Ascending aorta (tissue), 2 donors: ENCODE measurements at regions not wholly inside any gene's neighbourhood (a gene's known extent, or its start where the extent isn't known, plus 50 kb on each side); places are given as distances from the start of the nearest gene placed in this dataset.

Experiments
- DNase-seq, 2 donors: peaks; one replicate each; pipeline ENCODE4 v3.0.0-alpha.2; 2019; ENCODE audit warnings: low spot score in 2 of 2
- H3K27ac ChIP-seq, 2 donors: fragments of 200-600 bp; sonication (generic); one replicate each; pipeline ENCODE4 v1.5.1; 2016 to 2017; ENCODE audit warnings: mild to moderate bottlenecking in 1 of 2
- H3K27me3 ChIP-seq: fragments of 200-600 bp; sonication (generic); one replicate; pipeline ENCODE4 v1.5.1; 2017
- H3K36me3 ChIP-seq, 2 donors: fragments of 200-600 bp; sonication (generic); one replicate each; pipeline ENCODE4 v1.5.1; 2016
- H3K4me1 ChIP-seq, 2 donors: fragments of 200-600 bp; sonication (generic); one replicate each; pipeline ENCODE4 v1.5.1; 2016 to 2017; ENCODE audit warnings: mild to moderate bottlenecking in 1 of 2
- H3K4me3 ChIP-seq, 2 donors: fragments of 200-600 bp; sonication (generic); one replicate each; pipeline ENCODE4 v1.5.1; 2016 to 2017; ENCODE audit warnings: mild to moderate bottlenecking in 1 of 2
- H3K9me3 ChIP-seq, 2 donors: fragments of 200-600 bp; sonication (generic); one replicate each; pipeline ENCODE4 v1.5.1; 2016
- intact Hi-C: fragments of 100-400 bp; cut with DNase I; formaldehyde crosslinking; loops from one replicate; pipeline ENCODE4 v1.15.1; 2023
- TF ChIP-seq, protein P1 (sequence below), 3 experiments: fragments of 200-600 bp in 2 of 3; fragments of 450-650 bp in 1 of 3; sonication (generic) in 2 of 3; IDR thresholded peaks; one replicate each; pipeline ENCODE4 v1.5.1; 2016 to 2019; ENCODE audit warnings: antibody characterized with exemption in 3 of 3, mild to moderate bottlenecking in 1 of 3, moderate library complexity in 1 of 3

DNA sequence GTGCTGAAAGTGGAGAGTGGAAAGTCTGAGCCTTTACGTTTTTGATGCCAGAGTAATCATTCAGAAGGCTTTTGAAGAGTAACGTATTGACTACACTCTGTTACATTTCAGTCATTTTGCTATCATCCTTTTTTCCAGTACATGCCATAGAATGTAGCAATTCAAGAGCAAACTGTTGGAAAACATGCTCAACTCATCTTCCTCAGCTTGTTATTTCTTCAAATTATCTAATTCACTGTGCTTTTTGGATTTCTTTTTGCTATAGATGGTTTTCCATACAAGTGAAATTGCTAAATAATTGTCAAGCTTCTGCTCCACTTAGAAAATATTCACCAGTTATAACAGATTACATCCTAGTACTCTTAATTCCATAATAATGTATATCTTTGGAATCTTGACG lies 129.9 kb upstream of the CLEC14A start:
- Histone ChIP-seq H3K27me3 (no peaks in the 10 kb centered on the region), H3K27ac (no peak overlapping the region), H3K36me3 (no peaks in the 10 kb centered on the region), H3K4me3 (no peak overlapping the region), H3K9me3 (no peaks in the 10 kb centered on the region), H3K4me1 (no peaks in the 10 kb centered on the region)
- DNase-seq: no peak
- intact Hi-C loops: no loop called here
- TF ChIP-seq, protein P1, sequence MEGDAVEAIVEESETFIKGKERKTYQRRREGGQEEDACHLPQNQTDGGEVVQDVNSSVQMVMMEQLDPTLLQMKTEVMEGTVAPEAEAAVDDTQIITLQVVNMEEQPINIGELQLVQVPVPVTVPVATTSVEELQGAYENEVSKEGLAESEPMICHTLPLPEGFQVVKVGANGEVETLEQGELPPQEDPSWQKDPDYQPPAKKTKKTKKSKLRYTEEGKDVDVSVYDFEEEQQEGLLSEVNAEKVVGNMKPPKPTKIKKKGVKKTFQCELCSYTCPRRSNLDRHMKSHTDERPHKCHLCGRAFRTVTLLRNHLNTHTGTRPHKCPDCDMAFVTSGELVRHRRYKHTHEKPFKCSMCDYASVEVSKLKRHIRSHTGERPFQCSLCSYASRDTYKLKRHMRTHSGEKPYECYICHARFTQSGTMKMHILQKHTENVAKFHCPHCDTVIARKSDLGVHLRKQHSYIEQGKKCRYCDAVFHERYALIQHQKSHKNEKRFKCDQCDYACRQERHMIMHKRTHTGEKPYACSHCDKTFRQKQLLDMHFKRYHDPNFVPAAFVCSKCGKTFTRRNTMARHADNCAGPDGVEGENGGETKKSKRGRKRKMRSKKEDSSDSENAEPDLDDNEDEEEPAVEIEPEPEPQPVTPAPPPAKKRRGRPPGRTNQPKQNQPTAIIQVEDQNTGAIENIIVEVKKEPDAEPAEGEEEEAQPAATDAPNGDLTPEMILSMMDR (IDR thresholded peaks at IDR 0.05): no peak

DNA sequence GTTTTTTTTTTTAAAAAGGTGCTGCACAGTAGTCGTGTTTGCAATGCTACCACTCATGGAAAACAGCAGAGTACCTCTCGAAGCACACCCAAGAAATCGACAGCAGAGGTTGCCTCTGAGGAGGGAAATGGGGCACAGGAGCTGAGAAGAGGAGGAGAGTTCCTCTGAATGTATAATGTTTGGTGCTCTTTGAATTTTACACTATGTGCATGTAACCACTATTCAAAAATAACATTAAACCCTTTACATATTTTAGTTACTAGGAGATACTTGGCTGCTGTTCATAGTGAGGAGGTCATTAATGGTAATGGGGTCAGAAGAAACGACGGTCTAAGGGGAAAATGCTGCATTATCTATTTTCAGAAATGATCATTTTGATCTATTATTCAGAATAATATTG lies 129.4 kb upstream of the CLEC14A start:
- Histone ChIP-seq H3K4me3 (no peak overlapping the region), H3K27ac (no peak overlapping the region), H3K27me3 (no peaks in the 10 kb centered on the region), H3K9me3 (no peaks in the 10 kb centered on the region), H3K4me1 (no peaks in the 10 kb centered on the region), H3K36me3 (no peaks in the 10 kb centered on the region)
- intact Hi-C loops: no loop called here
- TF ChIP-seq, protein P1 (IDR thresholded peaks at IDR 0.05): no peak
- no peak for DNase-seq

DNA sequence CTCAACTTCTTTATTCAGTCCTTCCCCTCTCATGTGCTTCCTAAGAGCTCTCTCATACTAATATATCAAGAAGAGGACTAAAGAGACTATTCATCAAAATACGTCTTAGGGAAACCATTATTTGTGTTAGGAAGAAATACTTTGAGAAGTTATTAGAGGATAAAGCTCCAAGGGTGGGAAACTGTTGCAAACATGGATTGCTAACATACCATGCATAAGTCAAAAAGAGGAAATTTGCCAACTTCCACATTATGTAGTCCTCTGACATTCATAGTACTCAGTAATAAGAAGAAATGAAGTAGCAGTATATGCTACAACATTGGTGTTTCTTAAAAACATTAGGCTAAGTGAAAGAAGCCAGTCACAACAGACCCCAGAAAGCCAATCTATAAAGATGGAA lies 128.8 kb upstream of the CLEC14A start:
- intact Hi-C loops: no loop called here
- Histone ChIP-seq H3K4me3 (no peak overlapping the region), H3K9me3 (no peaks in the 10 kb centered on the region), H3K36me3 (no peaks in the 10 kb centered on the region), H3K4me1 (no peaks in the 10 kb centered on the region), H3K27ac (no peak overlapping the region), H3K27me3 (no peaks in the 10 kb centered on the region)
- no peak for DNase-seq
- TF ChIP-seq, protein P1 (IDR thresholded peaks at IDR 0.05): no peak

DNA sequence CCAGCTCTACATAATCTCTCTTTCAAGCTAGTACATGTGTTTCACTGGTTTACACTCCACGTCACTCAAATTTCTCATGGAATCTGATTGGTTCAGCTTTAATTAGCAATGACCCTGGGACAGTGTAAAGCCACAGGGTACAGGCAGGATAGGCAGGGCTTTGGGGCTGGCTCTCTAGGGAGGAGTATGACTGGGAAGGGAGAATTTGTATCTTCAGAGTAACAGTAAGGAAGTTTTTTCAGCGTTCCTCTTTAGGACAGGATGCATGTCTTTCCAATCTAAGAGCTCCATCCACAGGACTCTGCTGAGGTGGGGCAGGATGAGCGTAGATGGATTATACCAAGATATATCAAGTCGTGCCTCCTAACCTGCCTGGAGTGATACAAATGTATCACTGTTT lies 112.0 kb upstream of the CLEC14A start:
- TF ChIP-seq, protein P1 (IDR thresholded peaks at IDR 0.05): no peak
- H3K4me1 ChIP-seq: no peaks in the 10 kb centered on the region
- no peak overlapping the region for H3K4me3 ChIP-seq
- no peaks in the 10 kb centered on the region for H3K27me3 ChIP-seq
- no peaks in the 10 kb centered on the region for H3K36me3 ChIP-seq
- DNase-seq: no peak
- H3K27ac ChIP-seq: no peak overlapping the region
- intact Hi-C loops: no loop called here
- H3K9me3 ChIP-seq: no peaks in the 10 kb centered on the region

DNA sequence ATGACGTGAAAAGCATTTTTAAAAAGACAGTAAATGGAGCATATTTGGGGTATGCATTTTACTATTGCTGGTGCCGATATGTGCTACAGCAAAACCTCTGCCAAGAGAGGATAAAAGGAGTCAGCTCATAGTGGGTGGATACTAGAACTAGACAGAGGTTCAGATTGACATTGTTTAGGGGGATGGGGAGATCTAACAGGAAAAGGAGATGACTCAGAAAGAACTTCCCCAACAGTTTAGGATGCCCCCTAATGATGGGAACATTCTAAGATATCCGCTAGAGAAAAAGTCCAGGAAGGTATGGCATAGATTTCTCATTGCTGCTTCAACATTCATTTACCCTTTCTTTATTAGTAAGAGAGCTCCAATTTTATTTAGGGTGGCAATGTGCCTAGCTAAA lies 110.5 kb upstream of the CLEC14A start:
- no peak for DNase-seq
- Histone ChIP-seq H3K4me3 (no peak overlapping the region), H3K9me3 (no peaks in the 10 kb centered on the region), H3K36me3 (no peaks in the 10 kb centered on the region), H3K27me3 (no peaks in the 10 kb centered on the region), H3K4me1 (no peaks in the 10 kb centered on the region), H3K27ac (no peak overlapping the region)
- intact Hi-C loops: no loop called here
- TF ChIP-seq, protein P1 (IDR thresholded peaks at IDR 0.05): no peak

DNA sequence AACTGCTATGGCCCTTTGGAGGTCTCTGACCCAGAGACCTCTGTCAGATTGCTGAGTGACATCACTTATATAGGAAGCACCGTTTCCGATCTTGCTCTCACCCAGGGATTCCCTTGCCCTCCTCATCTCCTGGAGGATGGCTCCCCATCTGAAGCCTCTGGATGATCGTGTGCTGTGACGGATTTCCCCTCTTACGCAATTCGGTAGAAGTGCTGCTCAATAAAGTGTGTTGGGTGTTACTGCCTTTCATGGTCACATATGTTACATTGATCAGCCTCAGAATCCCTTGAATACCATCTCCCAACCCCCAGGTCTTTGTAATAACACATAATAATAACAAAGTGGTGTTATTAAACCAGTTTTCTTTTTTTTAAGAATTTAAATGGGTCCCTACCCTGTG lies 107.3 kb upstream of the CLEC14A start:
- no peak for DNase-seq
- no peaks in the 10 kb centered on the region for H3K9me3 ChIP-seq
- H3K36me3 ChIP-seq: no peaks in the 10 kb centered on the region
- no peak overlapping the region for H3K4me3 ChIP-seq
- H3K27ac ChIP-seq: no peak overlapping the region
- no peaks in the 10 kb centered on the region for H3K27me3 ChIP-seq
- no peaks in the 10 kb centered on the region for H3K4me1 ChIP-seq
- intact Hi-C loops: no loop called here
- TF ChIP-seq, protein P1 (IDR thresholded peaks at IDR 0.05): no peak
